HepG2 (cell line): ENCODE measurements at regions not wholly inside any gene's neighbourhood (a gene's known extent, or its start where the extent isn't known, plus 50 kb on each side); places are given as distances from the start of the nearest gene placed in this dataset.

ENCODE experiments used
- ATAC-seq: fragments of 200-7000 bp; cut with Tn5 transposase; 3 replicates; pipeline ENCODE4 v1.9.1; 2020; ENCODE audit warnings: mild to moderate bottlenecking, moderate library complexity
- BruUV-seq: library from RNA; stranded (reverse); fragments of 400-500 nt; replicated peaks from 2 replicates; lab custom pipeline; 2021; lab: Mats Ljungman, UMichigan
- CTCF ChIA-PET: fragments of 300-600 bp; formaldehyde crosslinking; extraction: SDS; loops from one replicate; lab custom pipeline; 2021; ENCODE audit warnings: low total read pairs, inconsistent platforms, low intra/inter-chr PET ratio; lab: Yijun Ruan, JAX
- POLR2A ChIA-PET: fragments of 350-600 bp; sonication (Branson Sonifier 250); formaldehyde crosslinking; loops from one replicate; lab custom pipeline; 2020; ENCODE audit warnings: antibody characterized with exemption, inconsistent platforms; lab: Yijun Ruan, JAX
- DNase-seq: peaks from one replicate; pipeline ENCODE4 v3.0.0-alpha.2; 2015; ENCODE audit warnings: low spot score
- FAIRE-seq: peaks from 3 replicates; lab custom pipeline; 2011; peaks lifted over from hg19 to GRCh38; lab: Jason Lieb, UNC
- H2AFZ ChIP-seq: one replicate; pipeline ENCODE4 v1.6.1; 2011; ENCODE audit warnings: low read length, inconsistent platforms
- H3K27ac ChIP-seq: fragments of 300-600 bp; 3 replicates; pipeline ENCODE4 v1.8.0; 2011; ENCODE audit warnings: mixed run types, mild to moderate bottlenecking, mixed read lengths, low read length, inconsistent platforms; ENCODE audit not compliant: insufficient read depth; ENCODE audit errors: extremely low read length
- H3K27me3 ChIP-seq, 2 experiments: fragments of 200-600 bp in 1 of 2; 2 replicates in 1 of 2; 3 replicates in 1 of 2; pipeline versions ENCODE4 v1.6.0 to v1.8.0; 2011; ENCODE audit warnings: low read length in 2 of 2, mild to moderate bottlenecking in 2 of 2, moderate library complexity in 2 of 2, inconsistent platforms in 1 of 2; ENCODE audit not compliant: insufficient read depth in 2 of 2, control insufficient read depth in 1 of 2
- H3K36me3 ChIP-seq, 2 experiments: fragments of 200-600 bp in 1 of 2; replicated peaks in 1 of 2; 2 replicates in 1 of 2; 3 replicates in 1 of 2; pipeline versions ENCODE4 v1.5.1 to v1.8.0; 2011; ENCODE audit warnings: low read length in 2 of 2, inconsistent platforms in 1 of 2; ENCODE audit not compliant: insufficient read depth in 2 of 2, control insufficient read depth in 1 of 2
- H3K4me1 ChIP-seq: 2 replicates; pipeline ENCODE4 v1.5.1; 2012; ENCODE audit warnings: low read length, inconsistent platforms; ENCODE audit not compliant: insufficient read depth
- H3K4me2 ChIP-seq: 2 replicates; pipeline ENCODE4 v1.6.0; 2011; ENCODE audit warnings: low read depth, low read length, inconsistent platforms
- H3K4me3 ChIP-seq, 3 experiments: fragments of 200-600 bp in 1 of 3; sonication (generic), shearing (Covaris generic) in 1 of 3; replicated peaks in 1 of 3; 2 replicates each; pipeline ENCODE4 v1.5.1; 2011 to 2016; ENCODE audit warnings: low read length in 3 of 3, inconsistent platforms in 2 of 3, low read depth in 2 of 3, mild to moderate bottlenecking in 2 of 3, control low read depth in 1 of 3, mixed read lengths in 1 of 3; ENCODE audit not compliant: insufficient read depth in 1 of 3
- H3K79me2 ChIP-seq: one replicate; pipeline ENCODE4 v1.6.1; 2011; ENCODE audit warnings: low read length, inconsistent platforms; ENCODE audit not compliant: insufficient read depth
- H3K9ac ChIP-seq: 2 replicates; pipeline ENCODE4 v1.6.0; 2011; ENCODE audit warnings: mild to moderate bottlenecking, low read depth, low read length, inconsistent platforms; ENCODE audit not compliant: insufficient read depth
- H3K9me3 ChIP-seq: 2 replicates; pipeline ENCODE4 v1.5.1; 2012; ENCODE audit warnings: mild to moderate bottlenecking, low read length
- H4K20me1 ChIP-seq: 2 replicates; pipeline ENCODE4 v1.6.0; 2011; ENCODE audit warnings: inconsistent platforms, mild to moderate bottlenecking, low read length, moderate library complexity; ENCODE audit not compliant: insufficient read depth
- ARNT ChIP-seq: fragments of 450-650 bp; IDR thresholded peaks from 2 replicates; pipeline ENCODE4 v1.6.1; 2017
- CBFB ChIP-seq: sonication (generic); formaldehyde crosslinking; IDR thresholded peaks from 2 replicates; pipeline ENCODE4 v1.4.0; 2020; ENCODE audit warnings: missing genetic modification reagents
- CEBPB ChIP-seq: IDR thresholded peaks from 2 replicates; pipeline ENCODE4 v1.6.1; 2011; ENCODE audit warnings: low read depth, low read length, improper control_type of control experiment, borderline replicate concordance
- ELF4 ChIP-seq: sonication (generic); formaldehyde crosslinking; IDR thresholded peaks from 2 replicates; pipeline ENCODE4 v1.5.0; 2020; ENCODE audit warnings: missing genetic modification reagents, mild to moderate bottlenecking, moderate library complexity, borderline replicate concordance
- FIP1L1 ChIP-seq: fragments of 200-400 bp; formaldehyde crosslinking; IDR thresholded peaks from 2 replicates; pipeline ENCODE4 v1.6.1; 2018; ENCODE audit warnings: low read depth, mild to moderate bottlenecking, low read length, moderate library complexity, borderline replicate concordance; ENCODE audit not compliant: insufficient read depth
- KMT2A ChIP-seq: sonication (generic); formaldehyde crosslinking; IDR thresholded peaks from 2 replicates; pipeline ENCODE4 v1.4.0; 2020; ENCODE audit warnings: missing genetic modification reagents
- MED1 ChIP-seq: sonication (generic); formaldehyde crosslinking; IDR thresholded peaks from 2 replicates; pipeline ENCODE4 v1.4.0; 2020; ENCODE audit warnings: missing genetic modification reagents
- NR2F2 ChIP-seq: IDR thresholded peaks from 2 replicates; pipeline ENCODE4 v1.6.1; 2012; ENCODE audit warnings: low read depth, inconsistent platforms, borderline replicate concordance
- REL ChIP-seq: sonication (generic); formaldehyde crosslinking; conservative IDR thresholded peaks from 2 replicates; pipeline ENCODE4 v1.8.0; 2022; ENCODE audit warnings: mild to moderate bottlenecking, missing genetic modification reagents, moderate library complexity
- SMC3 ChIP-seq: IDR thresholded peaks from 2 replicates; pipeline ENCODE4 v1.6.1; 2011; ENCODE audit warnings: low read length, improper control_type of control experiment
- TBL1XR1 ChIP-seq: fragments of 150-350 bp; IDR thresholded peaks from 2 replicates; pipeline ENCODE4 v1.6.1; 2014; ENCODE audit warnings: borderline replicate concordance, low read length; ENCODE audit not compliant: partially characterized antibody
- TEAD2 ChIP-seq: sonication (generic); formaldehyde crosslinking; IDR thresholded peaks from 2 replicates; pipeline ENCODE4 v1.9.0; 2021; ENCODE audit warnings: missing genetic modification reagents
- WIZ ChIP-seq: sonication (generic); formaldehyde crosslinking; IDR thresholded peaks from 2 replicates; pipeline ENCODE4 v1.5.1; 2020; ENCODE audit warnings: mild to moderate bottlenecking, missing genetic modification reagents
- ZBTB1 ChIP-seq: sonication (generic); formaldehyde crosslinking; IDR thresholded peaks from 2 replicates; pipeline ENCODE4 v1.4.0; 2020; ENCODE audit warnings: missing genetic modification reagents, borderline replicate concordance
- ZNF124 ChIP-seq: sonication (generic); formaldehyde crosslinking; IDR thresholded peaks from 2 replicates; pipeline ENCODE4 v1.4.0; 2020; ENCODE audit warnings: missing genetic modification reagents
- ZNF33A ChIP-seq: sonication (generic); formaldehyde crosslinking; IDR thresholded peaks from 2 replicates; pipeline ENCODE4 v1.5.1; 2020; ENCODE audit warnings: missing genetic modification reagents, mild to moderate bottlenecking, moderate library complexity, borderline replicate concordance
- ZNF598 ChIP-seq: sonication (generic); formaldehyde crosslinking; IDR thresholded peaks from 2 replicates; pipeline ENCODE4 v1.5.1; 2020; ENCODE audit warnings: mild to moderate bottlenecking, missing genetic modification reagents, borderline replicate concordance
- ZNF792 ChIP-seq: IDR thresholded peaks from 2 replicates; pipeline ENCODE4 v1.6.1; 2016
- WGBS: methylation state at CpG from one replicate; pipeline ENCODE4 v1.1.6; 2017; ENCODE audit warnings: low lambda C conversion rate; 5-methylcytosine and 5-hydroxymethylcytosine counted together
- in situ Hi-C: cut with HindIII; loops from 2 replicates; pipeline ENCODE4 v1.10.0; 2017; ENCODE audit warnings: low pct_unique_long_range_greater_than_20kb; ENCODE audit not compliant: extremely low pct_ligation_motif_present
- intact Hi-C: fragments of 100-400 bp; cut with micrococcal nuclease; formaldehyde crosslinking; loops from one replicate; pipeline ENCODE4 v1.10.0; 2022; ENCODE audit not compliant: unreplicated experiment

GRCh38 chr10:106360870-106361269 lies 803.6 kb downstream of the SORCS1 start:
- H3K36me3 ChIP-seq: no peaks in the 10 kb centered on the region
- no peak for ATAC-seq
- no peaks in the 10 kb centered on the region for H3K27me3 ChIP-seq
- ChIA-PET POLR2A (no interaction called here), CTCF (no interaction called here)
- intact Hi-C loops: no loop called here
- DNase-seq: no peak
- no peak overlapping the region for H2AFZ ChIP-seq
- H3K27ac ChIP-seq: no peak overlapping the region
- no peak for TF ChIP-seq ARNT
- TF ChIP-seq NR2F2: no peak
- TF ChIP-seq TBL1XR1: no peak
- 0 out of 2 replicates have a peak, but pooled peaks have one; percentile 1 for TF ChIP-seq CEBPB
- H4K20me1 ChIP-seq: no peaks in the 10 kb centered on the region
- no peaks in the 10 kb centered on the region for H3K79me2 ChIP-seq
- BruUV-seq: no TSS peak
- WGBS: 0% methylated on average over 2 of the region's 2 CpGs
- peaks cover 66% of the 10 kb centered on the region for H3K9me3 ChIP-seq
- in situ Hi-C loops: no loop called here
- no peak overlapping the region for H3K4me3 ChIP-seq
- no peak for FAIRE-seq
- H3K9ac ChIP-seq: no peak overlapping the region
- H3K4me2 ChIP-seq: no peak overlapping the region
- H3K4me1 ChIP-seq: no peaks in the 10 kb centered on the region

- Histone ChIP-seq H3K27me3 (no peaks in the 10 kb centered on the region), H3K27ac (no peak overlapping the region), H3K4me2 (no peak overlapping the region), H3K9me3 (peaks cover 70% of the 10 kb centered on the region), H3K36me3 (no peaks in the 10 kb centered on the region), H3K4me1 (no peaks in the 10 kb centered on the region), H3K4me3 (no peak overlapping the region), H4K20me1 (no peaks in the 10 kb centered on the region), H2AFZ (no peak overlapping the region), H3K9ac (no peak overlapping the region), H3K79me2 (no peaks in the 10 kb centered on the region)
- ATAC-seq (no peak), DNase-seq (no peak), FAIRE-seq (no peak)
- TF ChIP-seq FIP1L1 (no peak), ZNF598 (no peak), SMC3 (no peak), ZNF792 (no peak), ZNF124 (CRISPR knock-in tag) (no peak), TEAD2 (CRISPR knock-in tag) (no peak), ELF4 (CRISPR knock-in tag) (no peak), REL (CRISPR knock-in tag) (no peak), ZBTB1 (no peak), MED1 (CRISPR knock-in tag) (no peak), KMT2A (CRISPR knock-in tag) (no peak), WIZ (CRISPR knock-in tag) (no peak), CBFB (CRISPR knock-in tag) (no peak), ZNF33A (CRISPR knock-in tag) (no peak)
- ChIA-PET POLR2A (no interaction called here), CTCF (no interaction called here)
- no TSS peak for BruUV-seq
- in situ Hi-C loops: no loop called here
- 3% methylated on average over 2 of the region's 2 CpGs for WGBS
- intact Hi-C loops: no loop called here
These were observed 809.1 kb downstream of the SORCS1 start for GRCh38 chr10:106355450-106355849.
